HG03378 (cell line): ENCODE measurements at regions not wholly inside any gene's neighbourhood (a gene's known extent, or its start where the extent isn't known, plus 50 kb on each side); places are given as distances from the start of the nearest gene placed in this dataset.
"Not testable (repeated sequence)": the region's sequence is repeated elsewhere in the genome, so short reads cannot be mapped to it uniquely, and the experiment has no call there.

Source experiments
- ATAC-seq: cut with Tn5 transposase; IDR thresholded peaks from one replicate; pipeline ENCODE4 v1.9.1; 2021; ENCODE audit warnings: mild to moderate bottlenecking, moderate library complexity; ENCODE audit not compliant: unreplicated experiment

DNA sequence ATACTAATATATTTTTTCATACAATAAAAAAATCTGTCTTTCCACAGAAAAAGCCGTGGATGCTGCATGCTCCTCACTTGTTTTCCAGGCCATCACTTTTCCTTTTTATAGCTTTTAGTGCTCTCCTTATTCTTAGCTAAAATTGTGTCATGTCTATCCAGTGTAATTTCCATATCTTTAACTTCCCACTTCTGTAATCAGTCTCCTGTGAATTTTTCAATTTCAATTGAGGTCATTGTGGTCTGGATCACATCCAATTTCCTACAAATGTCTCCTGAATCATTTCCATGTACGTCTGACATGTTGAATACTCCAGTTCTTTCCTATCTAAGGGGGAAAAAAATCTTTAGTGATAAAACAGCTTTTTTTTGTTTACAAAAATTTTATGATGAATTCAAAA lies 838.2 kb upstream of the B3GALT2 start:
- ATAC-seq: no peak

DNA sequence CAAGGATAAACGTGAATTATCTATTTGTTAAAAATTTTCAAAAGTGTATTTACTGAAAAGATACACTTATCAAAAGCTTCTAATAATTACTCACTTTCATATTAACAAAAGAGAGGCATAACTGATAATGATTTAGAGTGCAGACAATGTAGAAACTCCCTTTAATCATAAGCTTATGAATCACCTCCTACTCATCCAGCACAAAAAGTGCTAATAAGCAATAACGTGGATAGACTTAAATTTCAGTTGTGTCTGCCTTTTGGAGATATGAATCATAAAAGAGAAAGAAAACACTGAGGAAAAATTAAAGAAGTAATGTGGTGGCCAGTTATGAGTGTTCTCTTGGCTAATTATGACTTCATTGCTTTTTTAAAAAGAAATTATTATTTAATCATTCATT lies 827.6 kb upstream of the B3GALT2 start:
- no peak for ATAC-seq

DNA sequence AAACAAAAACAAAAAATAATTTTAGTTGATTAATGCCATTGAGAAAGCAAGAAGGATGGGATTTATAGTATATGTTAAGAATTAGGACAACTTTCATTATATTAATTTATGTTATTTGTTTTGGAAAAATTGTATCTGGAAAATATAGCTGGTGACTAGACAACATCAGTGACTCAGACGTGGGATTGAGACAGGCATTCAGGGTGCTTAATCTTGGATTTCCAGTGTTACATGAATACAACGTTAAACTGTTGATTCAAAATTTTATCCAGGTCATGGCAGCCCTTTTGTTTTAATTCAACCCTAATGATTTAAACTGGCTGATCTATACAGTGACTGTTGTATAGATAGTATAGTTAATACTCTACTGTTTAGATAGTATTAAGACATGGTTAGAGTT lies 827.1 kb upstream of the B3GALT2 start:
- no peak for ATAC-seq

DNA sequence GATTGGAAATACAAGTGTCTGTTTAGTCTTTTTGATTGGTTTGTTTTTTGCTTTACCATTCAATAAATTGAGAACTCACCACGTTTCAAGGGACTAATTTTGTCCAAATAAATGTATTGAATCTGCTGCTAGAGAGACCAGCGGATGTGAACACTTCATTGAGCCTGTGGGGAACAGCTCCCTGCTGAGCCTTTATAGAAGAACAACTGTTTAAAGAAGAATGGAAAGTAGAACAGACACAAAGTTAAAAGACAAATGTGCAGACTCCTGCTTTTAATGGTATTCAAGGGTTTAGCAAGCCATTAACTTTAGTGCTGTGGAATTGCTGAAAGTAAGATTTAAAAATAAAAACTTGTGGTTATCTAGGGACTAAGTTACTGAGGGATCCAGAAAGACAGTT lies 817.7 kb upstream of the B3GALT2 start:
- ATAC-seq: no peak

DNA sequence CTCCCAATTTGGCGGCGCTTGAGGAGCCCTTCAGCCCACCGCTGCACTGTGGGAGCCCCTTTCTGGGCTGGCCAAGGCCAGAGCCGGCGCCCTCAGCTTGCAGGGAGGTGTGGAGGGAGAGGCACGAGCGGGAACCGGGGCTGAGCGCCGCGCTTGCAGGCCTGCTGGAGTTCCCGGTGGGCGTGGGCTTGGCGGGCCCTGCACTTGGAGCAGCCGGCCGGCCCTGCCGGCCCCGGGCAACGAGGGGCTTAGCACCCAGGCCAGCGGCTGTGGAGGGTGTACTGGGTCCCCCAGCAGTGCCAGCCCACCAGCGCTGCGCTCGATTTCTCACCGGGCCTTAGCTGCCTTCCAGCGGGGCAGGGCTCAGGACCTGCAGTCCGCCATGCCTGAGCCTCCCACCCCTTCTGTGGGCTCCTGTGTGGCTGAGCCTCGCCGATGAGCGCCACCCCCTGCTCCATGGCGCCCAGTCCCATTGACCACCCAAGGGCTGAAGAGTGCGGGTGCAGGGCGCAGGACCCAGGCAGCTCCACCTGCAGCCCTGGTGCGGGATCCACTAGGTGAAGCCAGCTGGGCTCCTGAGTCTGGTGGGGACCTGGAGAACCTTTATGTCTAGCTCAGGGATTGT lies 815.4 kb upstream of the B3GALT2 start:
- not testable (repeated sequence) for ATAC-seq

- ATAC-seq: no peak
Observed at GRCh38 chr1:193988885-193989284, 802.5 kb upstream of the B3GALT2 start.

GRCh38 chr1:193979219-193979618 lies 792.8 kb upstream of the B3GALT2 start:
- no peak for ATAC-seq

DNA sequence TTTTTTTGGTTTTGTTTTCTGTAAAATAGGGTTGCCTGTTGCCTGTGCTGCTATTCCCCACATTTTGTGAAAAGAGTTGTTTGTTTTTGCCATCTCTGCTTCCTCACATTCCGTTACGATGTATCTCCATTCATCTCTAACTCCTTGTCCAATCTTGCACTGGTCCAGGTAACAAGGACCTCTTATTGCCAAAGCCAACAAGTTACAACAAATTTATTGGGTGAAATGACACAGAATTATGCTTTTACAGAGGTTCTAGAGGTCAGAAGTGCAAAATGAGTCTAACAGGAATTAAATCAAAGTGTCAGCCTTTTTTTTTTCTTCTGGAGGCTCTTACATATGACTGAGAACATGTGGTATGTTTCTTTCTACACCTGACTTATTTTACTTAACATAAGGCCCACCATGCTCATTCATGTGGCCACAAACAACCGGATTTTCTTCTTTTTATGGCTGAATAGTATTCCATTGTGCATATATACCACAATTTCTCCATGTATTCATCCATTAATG lies 787.9 kb upstream of the B3GALT2 start:
- no peak for ATAC-seq

- ATAC-seq: no peak
Observed at GRCh38 chr1:193973428-193973827, 787.0 kb upstream of the B3GALT2 start.

GRCh38 chr1:193971595-193971994 lies 785.2 kb upstream of the B3GALT2 start:
- ATAC-seq: no peak

DNA sequence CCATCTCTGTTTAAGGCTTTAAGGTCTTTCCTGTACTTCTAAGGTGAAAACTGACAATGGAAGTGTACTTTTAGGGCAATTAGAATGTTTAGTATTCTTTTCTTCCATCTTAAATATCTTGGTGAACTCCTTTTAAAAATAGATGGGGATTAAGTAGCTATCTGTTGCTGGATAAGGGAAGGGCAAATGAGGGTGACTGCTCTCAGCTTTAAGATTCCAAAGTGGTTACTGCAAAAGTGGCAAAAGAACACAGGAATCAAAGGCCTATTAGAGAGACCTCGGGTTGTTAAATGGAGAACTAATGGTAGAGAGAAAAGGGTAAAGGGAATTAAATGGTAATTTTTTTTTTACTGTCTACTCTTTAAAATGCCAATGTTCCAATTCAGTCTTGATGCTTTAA lies 774.1 kb upstream of the B3GALT2 start:
- ATAC-seq: no peak

- ATAC-seq: no peak
Observed at GRCh38 chr1:193960040-193960439, 773.6 kb upstream of the B3GALT2 start.

GRCh38 chr1:193957556-193958095 lies 771.2 kb upstream of the B3GALT2 start:
- ATAC-seq: no peak

DNA sequence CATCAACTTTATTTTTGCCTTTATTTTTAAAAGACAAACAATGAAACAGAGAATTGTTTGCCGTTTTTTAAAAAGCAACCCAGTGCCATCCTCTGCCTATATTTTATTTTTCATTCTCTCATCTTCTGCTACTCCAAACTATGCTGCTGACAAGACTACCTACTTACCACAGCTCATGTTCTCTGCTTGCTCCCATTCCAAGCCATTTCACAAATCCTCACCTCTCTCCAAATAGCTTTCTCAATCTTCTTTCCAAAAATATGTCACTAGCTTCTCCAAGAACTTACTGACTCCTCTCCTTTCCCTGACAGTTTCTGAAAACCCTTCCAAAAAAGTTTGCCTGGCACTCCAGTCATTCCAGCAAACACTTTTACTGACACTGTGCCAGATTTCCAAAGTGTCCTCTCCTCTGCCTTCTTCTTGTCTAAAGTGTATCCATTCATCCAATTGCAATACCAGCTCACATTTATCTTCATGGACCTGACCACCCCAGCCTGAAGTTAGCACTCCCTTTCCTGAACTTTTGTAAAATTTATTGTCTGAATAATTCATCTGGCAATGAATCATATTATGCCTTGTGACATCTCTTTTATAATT lies 766.5 kb upstream of the B3GALT2 start:
- no peak for ATAC-seq

DNA sequence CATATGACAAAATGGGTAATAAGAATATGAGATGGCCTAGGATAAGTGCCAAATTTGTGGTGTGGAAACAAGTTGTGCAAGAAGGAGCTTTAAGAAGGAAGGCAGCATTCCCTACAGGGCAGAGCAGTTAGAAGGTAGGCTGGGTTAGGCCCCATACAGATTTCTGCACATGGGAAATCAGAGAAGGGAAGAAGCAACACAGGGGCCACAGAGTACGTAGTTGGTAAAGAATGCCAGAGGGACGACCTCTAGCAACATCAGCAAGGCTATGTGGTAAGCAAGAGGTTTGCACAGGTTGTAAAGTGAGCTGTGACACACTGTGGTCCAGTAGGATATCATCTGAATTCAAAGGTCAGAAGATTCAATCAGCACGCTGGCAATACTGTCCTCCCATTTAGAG lies 765.6 kb upstream of the B3GALT2 start:
- ATAC-seq: no peak

DNA sequence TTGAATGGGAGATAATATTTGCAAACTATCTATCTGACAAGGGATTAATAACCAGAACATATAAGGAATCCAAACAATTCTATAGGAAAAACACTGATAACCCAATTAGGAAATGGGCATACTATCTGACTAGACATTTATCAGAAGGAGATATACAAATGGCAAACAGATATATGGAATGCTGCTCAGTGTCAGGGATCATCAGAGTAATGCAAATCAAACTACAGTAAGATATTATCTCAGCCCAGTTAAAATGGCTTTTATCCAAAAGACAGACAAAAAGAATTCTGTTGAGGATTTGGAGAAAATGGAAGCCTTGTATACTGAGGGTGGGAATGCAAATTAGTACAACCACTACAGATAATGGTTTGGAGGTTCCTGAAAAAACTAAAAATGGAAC lies 758.0 kb upstream of the B3GALT2 start:
- ATAC-seq: no peak

DNA sequence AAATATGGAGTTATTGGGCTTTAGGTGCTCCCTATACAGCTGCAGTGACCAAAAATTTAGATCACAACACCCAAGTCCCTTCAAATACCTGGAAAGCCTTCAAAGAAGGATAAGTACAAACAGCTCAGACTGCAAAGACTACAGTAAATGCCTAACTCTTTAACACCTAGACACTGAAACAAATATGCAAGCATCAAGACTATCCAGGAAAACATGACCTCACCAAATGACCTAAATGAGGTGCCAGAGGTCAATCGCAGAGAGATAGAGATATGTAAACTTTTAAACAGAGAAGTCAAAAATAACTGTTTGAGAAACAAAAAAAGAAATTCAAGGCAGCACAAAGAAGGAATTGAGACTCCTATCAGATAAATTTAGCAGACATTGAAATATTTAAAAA lies 753.8 kb upstream of the B3GALT2 start:
- ATAC-seq: no peak

DNA sequence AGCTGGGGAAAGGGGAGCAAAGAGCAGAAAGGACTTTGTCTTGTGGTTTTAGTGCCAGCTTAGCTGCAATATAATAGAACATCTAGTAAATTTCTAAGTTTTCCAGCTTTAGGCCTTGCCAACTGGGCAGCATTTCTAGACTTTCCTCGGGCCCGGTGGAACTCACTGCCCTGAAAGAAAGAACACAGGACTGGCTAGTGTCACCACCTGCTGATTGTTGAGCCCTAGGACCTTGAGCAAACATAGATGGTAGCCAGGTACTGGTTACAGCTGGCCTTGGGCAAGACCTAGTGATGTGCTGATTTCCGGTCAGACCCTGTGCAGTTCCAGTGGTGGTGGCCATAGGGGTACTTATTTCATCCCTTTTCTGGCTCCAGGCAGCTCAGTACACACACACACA lies 753.2 kb upstream of the B3GALT2 start:
- ATAC-seq: no peak

DNA sequence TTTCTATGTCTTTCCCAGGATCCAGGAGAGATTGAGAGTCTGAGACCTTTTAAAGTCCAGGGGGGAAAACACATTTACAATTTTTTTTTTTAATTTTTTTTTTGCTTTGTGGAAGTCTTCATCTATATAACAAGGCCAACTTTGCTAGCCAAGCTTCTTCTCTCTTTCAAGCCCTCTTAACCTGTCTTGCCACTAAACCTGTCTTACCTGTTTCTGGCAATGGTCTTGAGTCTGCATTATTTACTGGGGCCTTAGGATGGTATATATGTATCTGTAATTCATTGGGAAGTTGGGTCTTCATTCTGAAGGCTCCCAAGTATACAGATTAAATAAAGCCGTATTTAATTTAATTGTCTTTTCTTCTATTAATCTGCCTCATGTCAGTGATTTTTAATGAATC lies 750.9 kb upstream of the B3GALT2 start:
- no peak for ATAC-seq

DNA sequence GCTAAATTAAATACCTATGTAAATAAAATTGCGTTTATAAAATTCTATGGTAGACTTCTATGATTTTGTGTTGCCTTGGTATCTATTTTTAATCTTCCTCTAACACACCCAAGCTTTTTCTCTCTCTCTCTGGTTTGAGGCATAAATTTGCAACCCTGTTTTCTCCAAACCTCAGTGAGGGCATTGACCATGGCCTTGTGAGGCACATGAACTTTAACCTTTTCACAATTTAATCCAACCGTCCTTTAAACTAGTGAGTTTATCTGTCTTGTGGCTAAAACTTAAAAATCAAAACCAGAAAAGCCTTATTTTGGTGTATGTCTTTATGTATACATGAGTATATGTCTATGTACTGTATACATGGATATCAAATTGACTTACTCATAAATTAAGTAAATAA lies 746.6 kb upstream of the B3GALT2 start:
- no peak for ATAC-seq

- no peak for ATAC-seq
Observed at GRCh38 chr1:193931356-193931755, 744.9 kb upstream of the B3GALT2 start.

DNA sequence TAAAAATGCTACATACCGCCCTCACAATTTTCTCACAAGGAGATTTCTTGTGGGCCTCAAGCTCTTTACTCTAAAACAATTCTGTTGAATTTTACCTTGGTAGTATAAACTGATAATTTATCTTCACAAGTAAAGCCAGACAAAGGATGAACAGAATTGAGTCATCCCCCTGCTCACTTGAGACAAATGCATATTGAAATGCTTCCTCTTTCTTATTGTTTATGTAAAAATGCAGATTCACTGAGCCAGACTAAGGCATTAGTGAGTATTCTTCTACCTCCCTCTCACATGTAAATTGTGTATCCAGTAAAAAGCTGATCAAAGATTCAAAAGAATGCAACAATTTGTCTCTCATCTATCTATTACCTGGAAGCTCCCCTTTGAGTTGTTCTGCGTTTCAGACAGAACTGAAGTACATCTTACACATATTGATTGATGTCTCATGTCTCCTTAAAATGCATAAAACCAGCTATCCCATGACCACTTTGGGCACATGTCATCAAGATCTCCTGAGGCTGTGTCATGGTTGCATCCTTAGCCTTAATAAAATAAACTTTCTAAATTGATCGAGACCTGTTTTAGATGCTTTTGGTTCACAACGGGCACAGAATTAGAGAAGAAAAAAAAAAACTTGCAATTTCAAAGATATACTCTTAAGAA lies 743.1 kb upstream of the B3GALT2 start:
- no peak for ATAC-seq
